Adipocyte (in vitro differentiated cells): ENCODE measurements at regions not wholly inside any gene's neighbourhood (a gene's known extent, or its start where the extent isn't known, plus 50 kb on each side); places are given as distances from the start of the nearest gene placed in this dataset.

Source experiments
- DNase-seq: peaks from one replicate; pipeline ENCODE4 v3.0.0-alpha.2; 2015; ENCODE audit warnings: low read depth
- H3K27me3 ChIP-seq: replicated peaks from 2 replicates; pipeline ENCODE4 v1.7.0; 2013; ENCODE audit warnings: mild to moderate bottlenecking, low read length, moderate library complexity; ENCODE audit not compliant: control insufficient read depth, insufficient read depth
- H3K36me3 ChIP-seq: 2 replicates; pipeline ENCODE4 v1.7.0; 2013; ENCODE audit warnings: low read length, mild to moderate bottlenecking, moderate library complexity; ENCODE audit not compliant: control insufficient read depth, insufficient read depth, severe bottlenecking
- H3K4me1 ChIP-seq: 2 replicates; pipeline ENCODE4 v1.7.0; 2013; ENCODE audit warnings: mild to moderate bottlenecking, low read length, moderate library complexity; ENCODE audit not compliant: control insufficient read depth, insufficient read depth
- H3K4me3 ChIP-seq: 2 replicates; pipeline ENCODE4 v1.7.0; 2013; ENCODE audit warnings: mild to moderate bottlenecking, low read length, moderate library complexity
- H3K9ac ChIP-seq: 2 replicates; pipeline ENCODE4 v1.7.0; 2013; ENCODE audit warnings: mild to moderate bottlenecking, low read length, moderate library complexity
- H3K9me3 ChIP-seq: 2 replicates; pipeline ENCODE4 v1.7.0; 2013; ENCODE audit warnings: mild to moderate bottlenecking, low read length, moderate library complexity; ENCODE audit not compliant: control insufficient read depth

- peaks cover 35% of the 10 kb centered on the region for H3K27me3 ChIP-seq
- H3K36me3 ChIP-seq, result no peaks in the 10 kb centered on the region
- H3K9me3 ChIP-seq, result no peaks in the 10 kb centered on the region
- DNase-seq, result no peak
- no peaks in the 10 kb centered on the region for H3K4me1 ChIP-seq
- no peak overlapping the region for H3K9ac ChIP-seq
- no peak overlapping the region for H3K4me3 ChIP-seq
These were observed 141.3 kb downstream of the TLE3 start for GRCh38 chr15:69956417-69956816.

- Histone ChIP-seq H3K9me3 (no peaks in the 10 kb centered on the region), H3K27me3 (peaks cover 35% of the 10 kb centered on the region), H3K4me1 (no peaks in the 10 kb centered on the region), H3K4me3 (no peak overlapping the region), H3K9ac (no peak overlapping the region), H3K36me3 (no peaks in the 10 kb centered on the region)
- DNase-seq, result no peak
These were observed 140.5 kb downstream of the TLE3 start for GRCh38 chr15:69957175-69957574.

GRCh38 chr15:69958496-69959084, 139.1 kb downstream of the TLE3 start:
- Histone ChIP-seq H3K36me3 (no peaks in the 10 kb centered on the region), H3K4me1 (no peaks in the 10 kb centered on the region), H3K9ac (no peak overlapping the region), H3K27me3 (peaks cover 42% of the 10 kb centered on the region), H3K9me3 (no peaks in the 10 kb centered on the region), H3K4me3 (no peak overlapping the region)
- no peak for DNase-seq

DNA sequence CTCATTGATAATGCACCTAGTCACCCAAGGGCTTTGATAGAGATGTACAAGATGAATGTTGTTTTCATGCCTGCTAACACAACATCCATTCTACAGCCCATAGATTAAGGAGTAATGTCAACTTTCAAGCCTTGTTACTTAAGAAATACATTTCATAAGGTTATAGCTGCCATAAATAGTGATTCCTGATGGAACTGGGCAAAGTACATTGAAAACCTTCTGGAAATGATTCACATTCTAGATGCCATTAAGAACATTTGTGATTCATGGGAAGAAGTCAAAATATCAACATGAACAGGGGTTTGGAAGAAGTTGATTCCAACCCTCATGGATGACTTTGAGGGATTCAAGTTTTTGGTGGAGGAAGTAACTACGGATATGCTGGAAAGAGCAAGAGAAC, 135.2 kb downstream of the TLE3 start:
- H3K4me1 ChIP-seq, result no peaks in the 10 kb centered on the region
- no peak for DNase-seq
- H3K4me3 ChIP-seq, result no peak overlapping the region
- no peaks in the 10 kb centered on the region for H3K36me3 ChIP-seq
- H3K9ac ChIP-seq, result no peak overlapping the region
- no peaks in the 10 kb centered on the region for H3K9me3 ChIP-seq
- peaks cover 23% of the 10 kb centered on the region for H3K27me3 ChIP-seq

- Histone ChIP-seq H3K36me3 (no peaks in the 10 kb centered on the region), H3K9me3 (no peaks in the 10 kb centered on the region), H3K9ac (no peak overlapping the region), H3K27me3 (peaks cover 29% of the 10 kb centered on the region), H3K4me3 (no peak overlapping the region), H3K4me1 (no peaks in the 10 kb centered on the region)
- no peak for DNase-seq
These were observed 134.3 kb downstream of the TLE3 start for GRCh38 chr15:69963385-69963784.

- DNase-seq, result no peak
- Histone ChIP-seq H3K4me1 (no peaks in the 10 kb centered on the region), H3K27me3 (peaks cover 69% of the 10 kb centered on the region), H3K36me3 (no peaks in the 10 kb centered on the region), H3K9me3 (no peaks in the 10 kb centered on the region), H3K9ac (no peak overlapping the region), H3K4me3 (no peak overlapping the region)
These were observed 125.9 kb downstream of the TLE3 start for GRCh38 chr15:69971771-69972170.

DNA sequence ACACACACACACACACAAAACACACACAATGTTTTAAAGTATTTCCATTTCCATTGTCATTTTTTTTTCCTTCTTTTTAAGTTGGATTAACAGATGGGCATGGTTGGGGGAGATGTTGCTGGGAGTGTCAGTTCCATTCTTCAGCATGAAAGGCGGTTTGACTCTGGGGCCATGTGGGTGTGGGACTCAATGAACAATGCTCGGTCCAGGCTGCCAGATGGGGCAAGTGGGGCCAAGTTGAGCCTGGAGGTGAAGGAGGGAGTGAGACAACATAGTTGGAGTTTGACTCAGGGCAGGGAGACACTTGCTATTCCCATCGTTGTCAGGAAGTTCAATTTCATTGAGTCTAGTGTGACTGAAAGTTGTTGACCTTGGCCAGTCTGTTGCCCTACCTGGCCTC, 125.3 kb downstream of the TLE3 start:
- Histone ChIP-seq H3K4me1 (no peaks in the 10 kb centered on the region), H3K27me3 (peaks cover 73% of the 10 kb centered on the region), H3K9me3 (no peaks in the 10 kb centered on the region), H3K4me3 (no peak overlapping the region), H3K9ac (no peak overlapping the region), H3K36me3 (no peaks in the 10 kb centered on the region)
- no peak for DNase-seq

DNA sequence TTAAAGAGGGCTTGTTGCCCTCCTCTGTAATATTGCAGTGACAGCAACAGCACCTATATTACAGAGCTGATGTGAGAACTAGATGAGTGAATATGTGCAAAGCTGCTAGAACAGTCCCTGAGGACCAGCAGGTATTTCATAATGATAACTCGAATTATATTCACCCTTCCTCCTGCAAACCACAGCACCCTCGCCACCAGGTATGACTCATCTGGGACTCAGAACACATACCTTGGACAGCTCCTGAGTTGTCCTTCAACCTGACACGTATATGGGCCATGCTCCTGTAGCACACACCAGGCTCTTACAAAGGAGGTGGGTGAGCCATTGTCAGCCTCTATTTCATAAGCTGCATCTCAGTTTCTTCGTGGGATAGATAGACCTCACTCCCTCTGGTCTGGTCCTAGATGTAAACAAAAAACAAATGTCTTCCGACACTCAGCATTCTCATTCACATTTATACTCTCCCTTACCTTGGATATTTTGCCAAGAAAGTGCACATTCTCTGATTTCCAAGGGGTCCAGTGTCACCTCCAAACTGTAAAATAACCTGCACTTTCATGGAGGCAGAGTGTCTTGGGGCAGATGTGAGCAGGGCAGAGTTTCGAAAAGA, 124.5 kb downstream of the TLE3 start:
- no peaks in the 10 kb centered on the region for H3K36me3 ChIP-seq
- H3K4me1 ChIP-seq, result no peaks in the 10 kb centered on the region
- H3K9me3 ChIP-seq, result no peaks in the 10 kb centered on the region
- DNase-seq, result peak; percentile 31
- peaks cover 73% of the 10 kb centered on the region for H3K27me3 ChIP-seq
- H3K4me3 ChIP-seq, result no peak overlapping the region
- H3K9ac ChIP-seq, result no peak overlapping the region

- no peaks in the 10 kb centered on the region for H3K4me1 ChIP-seq
- no peak overlapping the region for H3K4me3 ChIP-seq
- peaks cover 70% of the 10 kb centered on the region for H3K27me3 ChIP-seq
- no peaks in the 10 kb centered on the region for H3K36me3 ChIP-seq
- H3K9me3 ChIP-seq, result no peaks in the 10 kb centered on the region
- H3K9ac ChIP-seq, result no peak overlapping the region
- DNase-seq, result no peak
These were observed 123.8 kb downstream of the TLE3 start for GRCh38 chr15:69973880-69974279.

GRCh38 chr15:69974321-69974720, 123.4 kb downstream of the TLE3 start:
- no peak for DNase-seq
- Histone ChIP-seq H3K4me1 (no peaks in the 10 kb centered on the region), H3K9ac (no peak overlapping the region), H3K27me3 (peaks cover 68% of the 10 kb centered on the region), H3K9me3 (no peaks in the 10 kb centered on the region), H3K4me3 (no peak overlapping the region), H3K36me3 (no peaks in the 10 kb centered on the region)

DNA sequence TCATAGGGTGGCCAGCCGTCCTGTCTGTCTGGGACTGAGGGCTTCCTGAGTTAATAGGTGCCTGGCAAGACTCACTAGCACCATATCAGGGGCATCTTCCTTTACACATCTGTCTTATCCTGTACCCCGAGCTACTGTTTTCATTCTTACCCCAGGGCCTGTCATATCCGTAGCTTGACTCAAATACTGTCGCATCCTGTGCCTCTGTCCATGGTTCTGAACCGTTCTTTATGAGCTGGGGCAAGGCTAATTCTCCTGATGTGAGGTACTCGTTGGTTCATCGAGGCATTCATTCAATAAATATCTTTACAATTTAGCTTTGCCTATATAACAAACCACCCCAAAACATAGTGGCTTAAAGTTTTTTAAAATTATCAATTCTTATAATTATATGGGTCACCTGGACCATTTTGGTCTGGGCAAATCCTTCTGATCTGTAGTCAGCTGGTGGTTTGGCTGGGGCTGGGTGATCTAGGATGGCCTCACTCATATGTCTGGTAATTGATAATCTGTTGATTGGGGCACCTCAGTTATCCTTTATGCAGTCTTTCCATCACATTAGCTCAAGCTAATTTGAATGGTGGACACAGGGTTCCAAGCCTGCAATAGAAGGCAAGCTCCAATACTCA, 121.2 kb downstream of the TLE3 start:
- peak; percentile 70 for DNase-seq
- Histone ChIP-seq H3K27me3 (peaks cover 61% of the 10 kb centered on the region), H3K4me1 (no peaks in the 10 kb centered on the region), H3K9ac (no peak overlapping the region), H3K9me3 (no peaks in the 10 kb centered on the region), H3K36me3 (no peaks in the 10 kb centered on the region), H3K4me3 (no peak overlapping the region)
